ENCODE measurements at regions not wholly inside any gene's neighbourhood (a gene's known extent, or its start where the extent isn't known, plus 50 kb on each side); places are given as distances from the start of the nearest gene placed in this dataset.

GRCh38 chr20:21867353-21867752 is 161.9 kb downstream of the PAX1 start:
- no peak for DNase-seq (ENCODE audit: low spot score)
- intact Hi-C loops (cut with DNase I): no loop called here
- no peak for ATAC-seq

- intact Hi-C loops (cut with DNase I): no loop called here
- DNase-seq (ENCODE audit: low spot score) (no peak), ATAC-seq (peak; percentile 51)
Observed at GRCh38 chr20:21862956-21863355, 157.5 kb downstream of the PAX1 start.

- intact Hi-C loops (cut with DNase I): no loop called here
- ATAC-seq: no peak
- DNase-seq (ENCODE audit: low spot score): no peak
Observed at GRCh38 chr20:21862259-21862946, 156.9 kb downstream of the PAX1 start.

GRCh38 chr20:21840991-21841390 is 135.5 kb downstream of the PAX1 start:
- intact Hi-C loops (cut with DNase I): no loop called here
- ATAC-seq: no peak
- DNase-seq (ENCODE audit: low spot score): no peak

- intact Hi-C loops (cut with DNase I): no loop called here
- no peak for DNase-seq (ENCODE audit: low spot score)
- ATAC-seq: no peak
Observed at GRCh38 chr20:21839982-21840381, 134.5 kb downstream of the PAX1 start.

GRCh38 chr20:21836346-21836745 is 130.9 kb downstream of the PAX1 start:
- intact Hi-C loops (cut with DNase I): no loop called here
- DNase-seq (ENCODE audit: low spot score) (no peak), ATAC-seq (no peak)

GRCh38 chr20:21835042-21835441 is 129.6 kb downstream of the PAX1 start:
- intact Hi-C loops (cut with DNase I): no loop called here
- ATAC-seq (no peak), DNase-seq (ENCODE audit: low spot score) (no peak)

- DNase-seq (ENCODE audit: low spot score): no peak
- peak; percentile 58 for ATAC-seq
- intact Hi-C loops (cut with DNase I): no loop called here
Observed at GRCh38 chr20:21832442-21833385, 127.2 kb downstream of the PAX1 start.

GRCh38 chr20:21826976-21827375 is 121.5 kb downstream of the PAX1 start:
- DNase-seq (ENCODE audit: low spot score) (no peak), ATAC-seq (no peak)
- intact Hi-C loops (cut with DNase I): no loop called here

- DNase-seq (ENCODE audit: low spot score) (no peak), ATAC-seq (no peak)
- intact Hi-C loops (cut with DNase I): no loop called here
Observed at GRCh38 chr20:21821358-21821757, 115.9 kb downstream of the PAX1 start.

- intact Hi-C loops (cut with DNase I): no loop called here
- DNase-seq (ENCODE audit: low spot score) (no peak), ATAC-seq (no peak)
Observed at GRCh38 chr20:21820688-21821087, 115.2 kb downstream of the PAX1 start.

GRCh38 chr20:21820045-21820444 is 114.6 kb downstream of the PAX1 start:
- intact Hi-C loops (cut with DNase I): no loop called here
- DNase-seq (ENCODE audit: low spot score) (no peak), ATAC-seq (no peak)

GRCh38 chr20:21812379-21812778 is 106.9 kb downstream of the PAX1 start:
- ATAC-seq: no peak
- DNase-seq (ENCODE audit: low spot score): no peak
- intact Hi-C loops (cut with DNase I): no loop called here

- intact Hi-C loops (cut with DNase I): no loop called here
- no peak for ATAC-seq
Observed at GRCh38 chr20:21809961-21810523, 104.6 kb downstream of the PAX1 start.

GRCh38 chr20:21808863-21809664 is 103.6 kb downstream of the PAX1 start:
- DNase-seq (ENCODE audit: low spot score) (peak; percentile 73), ATAC-seq (peak; percentile 44)
- intact Hi-C loops (cut with DNase I): no loop called here

More at GRCh38 chr20:21809961-21810523, 104.6 kb downstream of the PAX1 start:
- DNase-seq (ENCODE audit: low spot score): no peak

- ATAC-seq (no peak), DNase-seq (ENCODE audit: low spot score) (no peak)
- intact Hi-C loops (cut with DNase I): no loop called here
Observed at GRCh38 chr20:21808139-21808538, 102.7 kb downstream of the PAX1 start.

GRCh38 chr20:21804802-21805201 is 99.3 kb downstream of the PAX1 start:
- DNase-seq (ENCODE audit: low spot score): no peak
- ATAC-seq: no peak
- intact Hi-C loops (cut with DNase I): no loop called here

GRCh38 chr20:21801193-21801592 is 95.7 kb downstream of the PAX1 start:
- DNase-seq (ENCODE audit: low spot score) (no peak), ATAC-seq (no peak)
- intact Hi-C loops (cut with DNase I): no loop called here

GRCh38 chr20:21798384-21798783 is 92.9 kb downstream of the PAX1 start:
- intact Hi-C loops (cut with DNase I): no loop called here
- DNase-seq (ENCODE audit: low spot score): no peak
- ATAC-seq: no peak

All from sciatic nerve (tissue), 2 donors.